B cell (primary cell): ENCODE measurements at regions not wholly inside any gene's neighbourhood (a gene's known extent, or its start where the extent isn't known, plus 50 kb on each side); places are given as distances from the start of the nearest gene placed in this dataset.

Experiments used
- ATAC-seq: fragments of 200-7000 bp; cut with Tn5 transposase; one replicate; pipeline ENCODE4 v1.10.0; 2021; ENCODE audit warnings: low read depth, mild to moderate bottlenecking, moderate number of reproducible peaks, moderate library complexity
- CTCF ChIA-PET: fragments of 350-600 bp; sonication (Branson Sonifier 250); formaldehyde crosslinking; loops from one replicate; lab custom pipeline; 2021; ENCODE audit warnings: antibody characterized with exemption, inconsistent platforms; lab: Charles Lee
- POLR2A ChIA-PET: fragments of 350-600 bp; sonication (Branson Sonifier 250); formaldehyde crosslinking; loops from one replicate; lab custom pipeline; 2021; ENCODE audit warnings: antibody characterized with exemption; lab: Charles Lee
- DNase-seq: peaks from one replicate; pipeline ENCODE4 v3.0.0; 2013
- H2AFZ ChIP-seq: 2 replicates; pipeline ENCODE4 v1.6.1; 2012; ENCODE audit warnings: mild to moderate bottlenecking, low read depth, low read length; ENCODE audit not compliant: insufficient read depth, poor library complexity, severe bottlenecking
- H3K27ac ChIP-seq, 2 donors: 1 replicate in 1 of 2; 2 replicates in 1 of 2; pipeline ENCODE4 v1.5.1; 2012 to 2013; ENCODE audit warnings: low read length in 2 of 2, mild to moderate bottlenecking in 2 of 2, moderate library complexity in 1 of 2
- H3K27me3 ChIP-seq, 4 experiments: fragments of 200-600 bp in 1 of 4; sonication (generic) in 1 of 4; replicated peaks in 1 of 4; 1 replicate in 2 of 4; 2 replicates in 2 of 4; pipeline versions ENCODE4 v1.6.1 to v1.7.0; 2013 to 2016; ENCODE audit warnings: low read length in 3 of 4, mild to moderate bottlenecking in 2 of 4, mixed read lengths in 1 of 4, moderate library complexity in 1 of 4; ENCODE audit not compliant: insufficient read depth in 4 of 4, control insufficient read depth in 3 of 4; ENCODE audit errors: control extremely low read depth in 1 of 4
- H3K36me3 ChIP-seq, 2 experiments: replicated peaks in 1 of 2; 1 replicate in 1 of 2; 2 replicates in 1 of 2; pipeline versions ENCODE4 v1.6.1 to v1.7.1; 2013; ENCODE audit warnings: low read length in 1 of 2; ENCODE audit not compliant: insufficient read depth in 2 of 2, control insufficient read depth in 1 of 2; ENCODE audit errors: control extremely low read depth in 1 of 2, extremely low read depth in 1 of 2
- H3K4me1 ChIP-seq, 2 donors: fragments of 200-600 bp in 1 of 2; sonication (generic) in 1 of 2; 1 replicate in 1 of 2; 2 replicates in 1 of 2; pipeline versions ENCODE4 v1.5.1 to v1.6.1; 2013 to 2017; ENCODE audit warnings: low read length in 2 of 2; ENCODE audit not compliant: control insufficient read depth in 2 of 2, insufficient read depth in 2 of 2
- H3K4me2 ChIP-seq: replicated peaks from 2 replicates; pipeline ENCODE3; 2012; ENCODE audit warnings: mild to moderate bottlenecking, low read depth, low read length; ENCODE audit not compliant: poor library complexity, severe bottlenecking
- H3K4me3 ChIP-seq, 5 experiments: fragments of 200-600 bp in 1 of 5; sonication (generic) in 1 of 5; 1 replicate in 3 of 5; 2 replicates in 2 of 5; pipeline versions ENCODE4 v1.5.1 to v1.7.0; 2011 to 2016; ENCODE audit warnings: low read length in 4 of 5, mild to moderate bottlenecking in 4 of 5, low read depth in 2 of 5, control low read depth in 1 of 5, moderate library complexity in 1 of 5; ENCODE audit not compliant: insufficient read depth in 1 of 5; ENCODE audit errors: control extremely low read depth in 1 of 5, extremely low read depth in 1 of 5
- H3K79me2 ChIP-seq: fragments of 200-600 bp; sonication (generic); one replicate; pipeline ENCODE4 v1.6.0; 2016; ENCODE audit warnings: low read length; ENCODE audit not compliant: control insufficient read depth, insufficient read depth
- H3K9ac ChIP-seq: fragments of 200-600 bp; sonication (generic); 2 replicates; pipeline ENCODE4 v1.6.1; 2017; ENCODE audit warnings: mild to moderate bottlenecking, low read length, moderate library complexity
- H3K9me3 ChIP-seq, 3 donors: one replicate each; pipeline versions ENCODE4 v1.6.1 to v1.7.1; 2013; ENCODE audit warnings: low read length in 2 of 3; ENCODE audit not compliant: control insufficient read depth in 2 of 3, insufficient read depth in 1 of 3; ENCODE audit errors: control extremely low read depth in 1 of 3
- H4K20me1 ChIP-seq: 2 replicates; pipeline ENCODE4 v1.6.0; 2012; ENCODE audit warnings: mild to moderate bottlenecking, low read length; ENCODE audit not compliant: insufficient read depth, control insufficient read depth, poor library complexity, severe bottlenecking
- H3K27ac Mint-ChIP-seq: one replicate; pipeline ENCODE4 v1.8.0; 2021; ENCODE audit warnings: mixed read lengths
- H3K27me3 Mint-ChIP-seq: one replicate; pipeline ENCODE4 v1.8.0; 2021; ENCODE audit warnings: mixed read lengths
- H3K4me1 Mint-ChIP-seq: one replicate; pipeline ENCODE4 v1.8.0; 2021; ENCODE audit warnings: mixed read lengths
- H3K4me3 Mint-ChIP-seq: one replicate; pipeline ENCODE4 v1.8.0; 2021; ENCODE audit warnings: mixed read lengths
- H3K9me3 Mint-ChIP-seq: one replicate; pipeline ENCODE4 v1.8.0; 2022; ENCODE audit warnings: mixed read lengths; ENCODE audit not compliant: insufficient read depth
- EZH2 ChIP-seq: IDR thresholded peaks from 2 replicates; pipeline ENCODE4 v1.6.1; 2012; ENCODE audit warnings: borderline replicate concordance, low read depth, mild to moderate bottlenecking, moderate library complexity, low read length; ENCODE audit not compliant: insufficient read depth, poor library complexity, severe bottlenecking
- WGBS: methylation state at CpG from one replicate; pipeline ENCODE4 v1.1.5; 2013; ENCODE audit warnings: missing lambda C conversion rate; ENCODE audit not compliant: insufficient coverage; 5-methylcytosine and 5-hydroxymethylcytosine counted together
- intact Hi-C: fragments of 100-400 bp; cut with micrococcal nuclease; formaldehyde crosslinking; loops from one replicate; pipeline ENCODE4 v1.10.0; 2022
- TF ChIP-seq, protein P1 (sequence below): fragments of 200-600 bp; IDR thresholded peaks from one replicate; pipeline ENCODE4 v1.8.0; 2022; ENCODE audit warnings: antibody characterized with exemption, mild to moderate bottlenecking

DNA sequence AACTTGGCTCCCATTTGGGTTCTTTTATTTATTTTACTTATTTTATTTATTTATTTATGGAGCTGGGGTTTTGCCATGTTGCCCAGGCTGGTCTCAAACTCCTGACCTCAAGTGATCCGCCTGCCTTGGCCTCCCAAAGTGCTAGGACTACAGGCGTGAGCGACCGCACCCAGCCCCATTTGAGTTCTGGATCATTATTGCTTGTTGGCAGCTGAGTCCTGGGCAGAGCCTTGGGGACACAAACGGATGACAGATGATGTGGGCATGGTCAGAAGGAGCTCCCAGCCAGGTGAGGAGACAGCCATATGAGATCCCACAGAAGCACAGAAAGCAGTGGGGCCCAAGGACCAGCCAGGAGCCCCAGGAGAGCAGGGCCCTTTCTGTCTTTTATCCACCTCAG, 254.0 kb downstream of the MATN1 start:
- no peaks in the 10 kb centered on the region for H3K4me1 Mint-ChIP-seq
- no peak overlapping the region for H3K4me3 Mint-ChIP-seq

DNA sequence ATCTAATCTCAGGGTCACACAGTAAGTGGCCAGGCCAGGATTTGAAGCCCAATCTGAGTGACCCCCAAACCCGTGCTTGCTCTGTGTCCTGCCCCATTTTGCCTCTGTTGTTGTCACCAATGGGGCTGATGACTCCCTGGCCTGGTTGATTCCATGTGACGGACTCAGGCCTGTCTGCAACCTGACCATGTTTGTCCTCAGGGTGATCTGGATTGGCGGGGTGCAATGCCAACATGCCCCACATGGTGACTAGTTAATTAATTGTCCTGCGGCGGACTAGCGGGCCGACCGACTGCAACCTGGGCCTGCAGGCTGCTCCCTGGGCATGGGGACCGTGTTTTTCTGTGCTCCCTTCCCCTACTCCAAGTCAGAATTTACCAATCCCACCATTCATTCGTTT, 256.3 kb downstream of the MATN1 start:
- Histone ChIP-seq H3K36me3 (no peaks in the 10 kb centered on the region), H3K9ac (no peak overlapping the region), H3K27me3 (no peaks in the 10 kb centered on the region), H4K20me1 (no peaks in the 10 kb centered on the region), H3K4me3 (no peak overlapping the region), H3K79me2 (no peaks in the 10 kb centered on the region), H3K4me2 (no peak overlapping the region), H2AFZ (no peak overlapping the region), H3K4me1 (no peaks in the 10 kb centered on the region), H3K27ac (no peak overlapping the region), H3K9me3 (no peaks in the 10 kb centered on the region)
- Mint-ChIP-seq H3K27ac (no peak overlapping the region), H3K4me1 (no peaks in the 10 kb centered on the region), H3K4me3 (no peak overlapping the region), H3K27me3 (peaks cover 11% of the 10 kb centered on the region), H3K9me3 (no peaks in the 10 kb centered on the region)
- 87% methylated on average over 9 of the region's 10 CpGs for WGBS
- CTCF ChIA-PET: no interaction called here
- POLR2A ChIA-PET: no interaction called here
- intact Hi-C loops: no loop called here
- DNase-seq: no peak
- TF ChIP-seq, protein P1, sequence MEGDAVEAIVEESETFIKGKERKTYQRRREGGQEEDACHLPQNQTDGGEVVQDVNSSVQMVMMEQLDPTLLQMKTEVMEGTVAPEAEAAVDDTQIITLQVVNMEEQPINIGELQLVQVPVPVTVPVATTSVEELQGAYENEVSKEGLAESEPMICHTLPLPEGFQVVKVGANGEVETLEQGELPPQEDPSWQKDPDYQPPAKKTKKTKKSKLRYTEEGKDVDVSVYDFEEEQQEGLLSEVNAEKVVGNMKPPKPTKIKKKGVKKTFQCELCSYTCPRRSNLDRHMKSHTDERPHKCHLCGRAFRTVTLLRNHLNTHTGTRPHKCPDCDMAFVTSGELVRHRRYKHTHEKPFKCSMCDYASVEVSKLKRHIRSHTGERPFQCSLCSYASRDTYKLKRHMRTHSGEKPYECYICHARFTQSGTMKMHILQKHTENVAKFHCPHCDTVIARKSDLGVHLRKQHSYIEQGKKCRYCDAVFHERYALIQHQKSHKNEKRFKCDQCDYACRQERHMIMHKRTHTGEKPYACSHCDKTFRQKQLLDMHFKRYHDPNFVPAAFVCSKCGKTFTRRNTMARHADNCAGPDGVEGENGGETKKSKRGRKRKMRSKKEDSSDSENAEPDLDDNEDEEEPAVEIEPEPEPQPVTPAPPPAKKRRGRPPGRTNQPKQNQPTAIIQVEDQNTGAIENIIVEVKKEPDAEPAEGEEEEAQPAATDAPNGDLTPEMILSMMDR: no peak
- no peak for TF ChIP-seq EZH2
- no peak for ATAC-seq

More for the DNA sequence above, 254.0 kb downstream of the MATN1 start:
- H3K27ac ChIP-seq: no peak overlapping the region
- POLR2A ChIA-PET: no interaction called here
- no peak overlapping the region for H3K4me2 ChIP-seq
- no peak overlapping the region for H2AFZ ChIP-seq
- no peaks in the 10 kb centered on the region for H3K36me3 ChIP-seq
- no peaks in the 10 kb centered on the region for H3K4me1 ChIP-seq
- H3K9ac ChIP-seq: no peak overlapping the region
- ATAC-seq (no peak), DNase-seq (no peak)
- Mint-ChIP-seq H3K27ac (no peak overlapping the region), H3K9me3 (no peaks in the 10 kb centered on the region), H3K27me3 (peaks cover 7% of the 10 kb centered on the region)
- no peaks in the 10 kb centered on the region for H4K20me1 ChIP-seq
- no peaks in the 10 kb centered on the region for H3K9me3 ChIP-seq
- H3K4me3 ChIP-seq: no peak overlapping the region
- intact Hi-C loops: no loop called here
- TF ChIP-seq, protein P1: no peak
- no peak for TF ChIP-seq EZH2
- 74% methylated on average over 5 of the region's 5 CpGs for WGBS
- CTCF ChIA-PET: no interaction called here
- no peaks in the 10 kb centered on the region for H3K27me3 ChIP-seq
- no peaks in the 10 kb centered on the region for H3K79me2 ChIP-seq
